Natural killer cell treated with Interleukin-12 subunit alpha and Interleukin-12 subunit beta and Interleukin-15 and Interleukin-18, amount 100 ng/mL, for 72 hours (primary cell): ENCODE measurements at regions not wholly inside any gene's neighbourhood (a gene's known extent, or its start where the extent isn't known, plus 50 kb on each side); places are given as distances from the start of the nearest gene placed in this dataset.
A peak's percentile ranks its signal among the peaks of the same experiment; 100 is the strongest.

Source experiments
- ATAC-seq, 2 donors: fragments of 150-1000 bp; cut with Tn5 transposase in 1 of 2; sonication (Bioruptor Pico), chemical (Tn5 transposase) in 1 of 2; 2 replicates each; pipeline ENCODE4 v1.10.0; 2021
- DNase-seq: peaks from one replicate; pipeline ENCODE4 v3.0.0; 2022; ENCODE audit warnings: low spot score
- H3K27ac Mint-ChIP-seq, 2 donors: 1 replicate in 1 of 2; 2 replicates in 1 of 2; pipeline ENCODE4 v1.8.0; 2022; ENCODE audit warnings: mixed read lengths in 2 of 2, mild to moderate bottlenecking in 1 of 2, moderate library complexity in 1 of 2
- H3K27me3 Mint-ChIP-seq, 2 donors: 1 replicate in 1 of 2; 2 replicates in 1 of 2; pipeline ENCODE4 v1.8.0; 2022; ENCODE audit warnings: mixed read lengths in 2 of 2
- H3K36me3 Mint-ChIP-seq: one replicate; pipeline ENCODE4 v1.8.0; 2022; ENCODE audit warnings: mixed read lengths
- H3K4me1 Mint-ChIP-seq, 2 donors: 1 replicate in 1 of 2; 2 replicates in 1 of 2; pipeline ENCODE4 v1.8.0; 2022; ENCODE audit warnings: low read depth in 2 of 2, mixed read lengths in 2 of 2, mild to moderate bottlenecking in 1 of 2
- H3K4me3 Mint-ChIP-seq: one replicate; pipeline ENCODE4 v1.8.0; 2022; ENCODE audit warnings: mixed read lengths
- H3K9me3 Mint-ChIP-seq: 2 replicates; pipeline ENCODE4 v1.8.0; 2022; ENCODE audit warnings: mixed read lengths

DNA sequence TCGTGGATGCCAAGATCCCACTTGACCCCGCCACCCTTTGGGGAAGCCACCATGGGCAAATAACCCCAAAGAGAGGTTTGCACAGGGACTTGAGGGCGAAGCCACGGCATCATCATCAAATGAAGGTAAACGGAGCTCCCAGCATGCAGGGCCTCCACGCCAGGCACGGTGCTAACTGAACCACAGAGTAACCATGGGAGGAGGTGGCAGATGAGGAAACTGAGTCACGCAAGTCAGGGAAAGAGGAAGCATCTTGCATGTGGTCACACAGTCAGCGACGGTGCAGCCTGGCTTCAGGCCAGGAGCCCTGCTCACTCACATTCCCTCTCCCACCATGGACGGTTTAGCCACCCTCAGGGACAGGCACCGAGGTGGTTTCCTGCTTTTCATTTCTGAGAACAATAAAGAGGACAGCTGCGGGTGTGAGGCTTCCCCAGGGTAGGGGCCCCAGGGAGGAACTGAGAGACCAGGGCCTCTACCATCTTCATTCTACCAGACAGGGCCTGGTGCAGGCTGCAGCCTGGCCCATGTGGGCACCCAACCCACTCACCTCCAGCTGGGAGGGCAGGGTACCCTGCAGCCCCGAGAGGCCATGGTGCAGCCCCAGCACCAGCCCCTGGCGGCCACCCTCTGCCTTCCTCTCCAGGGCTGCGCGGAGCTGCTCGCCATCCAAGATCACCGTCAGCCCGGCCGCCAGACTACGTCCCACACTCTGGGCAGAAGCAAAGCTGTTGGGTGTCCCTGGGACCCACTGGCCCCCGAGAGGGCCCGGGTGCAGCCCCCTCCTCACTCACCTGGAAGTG lies 78.3 kb downstream of the RMI2 start:
- no peak overlapping the region for H3K4me3 Mint-ChIP-seq
- DNase-seq: peak; percentile 64
- no peak overlapping the region for H3K27ac Mint-ChIP-seq
- peaks cover 0 to 4% of the 10 kb centered on the region in 2 donors for H3K4me1 Mint-ChIP-seq
- ATAC-seq: peak; percentile 37 to 60
- no peaks in the 10 kb centered on the region for H3K27me3 Mint-ChIP-seq
- no peaks in the 10 kb centered on the region for H3K36me3 Mint-ChIP-seq
- no peaks in the 10 kb centered on the region for H3K9me3 Mint-ChIP-seq

- ATAC-seq: no peak
- Mint-ChIP-seq H3K4me1 (peaks cover 0 to 4% of the 10 kb centered on the region in 2 donors), H3K4me3 (no peak overlapping the region), H3K27ac (no peak overlapping the region), H3K9me3 (no peaks in the 10 kb centered on the region), H3K27me3 (no peaks in the 10 kb centered on the region), H3K36me3 (no peaks in the 10 kb centered on the region)
- DNase-seq: peak; percentile 53
Observed at GRCh38 chr16:11424118-11424460, 78.8 kb downstream of the RMI2 start.

DNA sequence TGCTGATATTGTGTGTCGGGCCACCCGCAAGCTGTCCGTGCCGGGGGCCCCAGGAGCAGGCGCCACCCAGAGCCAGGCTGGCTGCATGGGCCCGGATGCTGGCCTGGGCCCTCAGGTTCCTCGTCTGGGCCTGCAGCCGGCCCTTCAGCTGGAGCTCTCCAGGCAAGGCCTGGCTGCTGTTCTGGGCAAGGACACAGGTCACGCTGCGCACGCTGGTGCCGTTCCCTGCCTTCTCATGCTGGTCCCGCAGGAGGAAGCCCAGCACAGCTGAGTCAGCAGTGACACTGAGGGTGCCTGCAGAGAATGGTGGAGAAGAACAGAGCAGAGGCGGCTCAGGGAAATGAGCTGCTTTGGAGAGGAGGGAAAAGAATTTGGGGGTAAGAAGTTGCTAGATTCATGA lies 79.9 kb downstream of the RMI2 start:
- Mint-ChIP-seq H3K4me3 (no peak overlapping the region), H3K27ac (no peak overlapping the region), H3K9me3 (no peaks in the 10 kb centered on the region), H3K36me3 (no peaks in the 10 kb centered on the region), H3K4me1 (peaks cover 0 to 4% of the 10 kb centered on the region in 2 donors), H3K27me3 (no peaks in the 10 kb centered on the region)
- peak; percentile 6 for DNase-seq
- ATAC-seq: no peak

DNA sequence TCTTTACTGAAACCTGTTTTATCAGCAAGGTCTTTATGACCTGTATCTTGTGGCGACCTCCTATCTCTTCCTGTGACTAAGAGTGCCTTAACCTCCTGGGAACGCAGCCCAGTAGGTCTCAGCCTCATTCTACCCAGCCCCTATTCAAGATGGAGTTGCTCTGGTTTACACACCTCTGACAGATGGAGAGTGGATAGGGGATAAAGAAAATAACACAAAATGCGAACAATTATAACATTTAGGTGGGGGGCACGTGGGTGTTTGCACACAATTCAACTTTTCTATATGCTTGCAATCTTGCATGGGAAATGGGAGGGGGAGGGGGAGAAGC lies 83.3 kb downstream of the RMI2 start:
- H3K27me3 Mint-ChIP-seq: no peaks in the 10 kb centered on the region
- no peaks in the 10 kb centered on the region for H3K4me1 Mint-ChIP-seq
- no peak overlapping the region for H3K4me3 Mint-ChIP-seq
- H3K36me3 Mint-ChIP-seq: no peaks in the 10 kb centered on the region
- no peaks in the 10 kb centered on the region for H3K9me3 Mint-ChIP-seq
- H3K27ac Mint-ChIP-seq: no peak overlapping the region
- no peak for ATAC-seq
- DNase-seq: peak; percentile 15

GRCh38 chr16:11429123-11429522 lies 83.9 kb downstream of the RMI2 start:
- ATAC-seq (no peak), DNase-seq (no peak)
- Mint-ChIP-seq H3K27ac (no peak overlapping the region), H3K36me3 (no peaks in the 10 kb centered on the region), H3K4me3 (no peak overlapping the region), H3K9me3 (no peaks in the 10 kb centered on the region), H3K4me1 (no peaks in the 10 kb centered on the region), H3K27me3 (no peaks in the 10 kb centered on the region)

DNA sequence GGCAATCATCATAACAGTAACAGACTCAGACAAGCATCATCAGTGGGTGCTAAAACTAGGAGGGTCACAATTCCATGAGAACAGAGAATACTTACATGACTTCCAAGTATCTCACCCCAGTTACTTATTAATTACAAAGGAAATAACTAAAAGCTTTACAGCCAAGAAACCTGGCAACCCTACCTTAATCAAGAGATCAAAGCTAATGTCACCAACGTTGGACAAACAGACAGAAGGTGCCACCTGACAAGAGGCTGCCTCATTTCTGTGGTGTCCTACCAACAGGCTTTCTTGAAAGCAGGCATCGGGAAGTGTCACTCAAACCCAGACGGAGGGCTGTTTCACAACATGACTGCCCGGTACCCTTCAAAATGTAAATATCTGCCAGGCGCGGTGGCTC lies 84.6 kb downstream of the RMI2 start:
- DNase-seq (no peak), ATAC-seq (no peak)
- H3K4me3 Mint-ChIP-seq: no peak overlapping the region
- H3K9me3 Mint-ChIP-seq: no peaks in the 10 kb centered on the region
- no peaks in the 10 kb centered on the region for H3K27me3 Mint-ChIP-seq
- no peaks in the 10 kb centered on the region for H3K36me3 Mint-ChIP-seq
- no peaks in the 10 kb centered on the region for H3K4me1 Mint-ChIP-seq
- H3K27ac Mint-ChIP-seq: no peak overlapping the region

DNA sequence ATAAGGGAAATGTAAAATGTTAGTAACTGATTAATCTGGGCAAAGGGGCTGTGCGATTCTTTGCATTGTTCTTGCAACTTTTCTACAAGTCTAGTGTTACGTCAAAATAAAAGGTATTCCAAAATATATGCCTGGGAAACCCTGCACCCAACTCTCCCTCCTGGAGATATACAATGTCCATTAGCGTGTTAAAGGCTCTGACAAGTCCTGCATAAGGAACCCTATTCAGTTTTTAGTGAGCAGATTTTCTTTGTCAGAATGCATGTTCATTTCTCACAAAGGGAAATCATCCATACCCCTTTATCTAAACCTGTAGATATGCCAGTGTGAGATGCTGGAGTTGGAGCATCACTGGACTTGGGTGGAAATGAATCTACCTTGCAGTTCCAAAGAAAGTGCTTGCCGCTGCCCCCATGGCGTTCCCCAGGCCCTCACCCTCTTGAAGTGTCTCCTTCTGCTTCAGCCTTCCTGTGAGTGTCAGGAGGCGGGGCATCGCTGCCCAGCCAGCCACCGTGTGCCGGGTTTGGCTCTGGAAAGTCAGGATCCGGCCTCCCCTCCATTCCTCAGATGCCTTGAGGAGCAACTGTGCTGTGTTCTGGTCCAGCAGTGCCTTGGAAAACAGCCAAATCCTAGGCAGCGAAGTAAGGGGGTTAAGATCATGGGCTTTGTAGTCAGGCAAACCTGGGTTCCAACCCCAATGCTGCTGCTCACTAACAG lies 85.5 kb downstream of the RMI2 start:
- H3K27ac Mint-ChIP-seq: no peak overlapping the region
- no peaks in the 10 kb centered on the region for H3K4me1 Mint-ChIP-seq
- H3K4me3 Mint-ChIP-seq: no peak overlapping the region
- DNase-seq (peak; percentile 56), ATAC-seq (no peak)
- H3K36me3 Mint-ChIP-seq: no peaks in the 10 kb centered on the region
- H3K27me3 Mint-ChIP-seq: no peaks in the 10 kb centered on the region
- H3K9me3 Mint-ChIP-seq: no peaks in the 10 kb centered on the region

- Mint-ChIP-seq H3K4me1 (no peaks in the 10 kb centered on the region), H3K9me3 (no peaks in the 10 kb centered on the region), H3K27me3 (no peaks in the 10 kb centered on the region), H3K4me3 (no peak overlapping the region), H3K27ac (no peak overlapping the region), H3K36me3 (no peaks in the 10 kb centered on the region)
- ATAC-seq (no peak), DNase-seq (no peak)
Observed at GRCh38 chr16:11431915-11432465, 86.7 kb downstream of the RMI2 start.

- no peak for DNase-seq
- H3K27me3 Mint-ChIP-seq: no peaks in the 10 kb centered on the region
- H3K4me3 Mint-ChIP-seq: no peak overlapping the region
- no peaks in the 10 kb centered on the region for H3K36me3 Mint-ChIP-seq
- no peak for ATAC-seq
- no peaks in the 10 kb centered on the region for H3K9me3 Mint-ChIP-seq
- no peak overlapping the region for H3K27ac Mint-ChIP-seq
- no peaks in the 10 kb centered on the region for H3K4me1 Mint-ChIP-seq
Observed at GRCh38 chr16:11432856-11433395, 87.7 kb downstream of the RMI2 start.

- Mint-ChIP-seq H3K4me3 (no peak overlapping the region), H3K4me1 (no peaks in the 10 kb centered on the region), H3K36me3 (no peaks in the 10 kb centered on the region), H3K27ac (no peak overlapping the region), H3K9me3 (peaks cover 5% of the 10 kb centered on the region), H3K27me3 (no peaks in the 10 kb centered on the region)
- ATAC-seq (peak in 1 of 2 donors; percentile 28), DNase-seq (no peak)
Observed at GRCh38 chr16:11435576-11435975, 90.3 kb downstream of the RMI2 start.

DNA sequence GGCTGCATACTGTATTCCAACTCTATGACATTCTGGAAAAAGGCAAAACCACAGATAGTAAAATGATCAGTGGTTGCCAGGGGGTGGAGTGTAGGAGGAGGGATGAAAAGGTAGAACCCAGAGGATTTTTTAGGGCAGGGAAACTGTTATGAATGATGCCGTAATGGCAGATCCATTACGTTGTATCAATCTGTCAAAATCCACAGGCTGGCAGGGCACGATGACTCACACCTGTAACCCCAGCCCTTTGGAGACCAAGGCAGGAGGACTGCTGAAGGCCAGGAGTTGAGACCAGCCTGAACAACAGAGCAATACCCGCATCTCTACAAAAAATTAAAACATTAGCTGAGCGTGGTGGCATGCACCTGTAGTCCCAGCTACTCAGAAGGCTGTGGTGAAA lies 91.8 kb downstream of the RMI2 start:
- H3K27me3 Mint-ChIP-seq: no peaks in the 10 kb centered on the region
- H3K4me3 Mint-ChIP-seq: no peak overlapping the region
- no peak for ATAC-seq
- H3K27ac Mint-ChIP-seq: no peak overlapping the region
- no peak for DNase-seq
- peaks cover 0 to 2% of the 10 kb centered on the region in 2 donors for H3K4me1 Mint-ChIP-seq
- H3K36me3 Mint-ChIP-seq: no peaks in the 10 kb centered on the region
- H3K9me3 Mint-ChIP-seq: peaks cover 5% of the 10 kb centered on the region

DNA sequence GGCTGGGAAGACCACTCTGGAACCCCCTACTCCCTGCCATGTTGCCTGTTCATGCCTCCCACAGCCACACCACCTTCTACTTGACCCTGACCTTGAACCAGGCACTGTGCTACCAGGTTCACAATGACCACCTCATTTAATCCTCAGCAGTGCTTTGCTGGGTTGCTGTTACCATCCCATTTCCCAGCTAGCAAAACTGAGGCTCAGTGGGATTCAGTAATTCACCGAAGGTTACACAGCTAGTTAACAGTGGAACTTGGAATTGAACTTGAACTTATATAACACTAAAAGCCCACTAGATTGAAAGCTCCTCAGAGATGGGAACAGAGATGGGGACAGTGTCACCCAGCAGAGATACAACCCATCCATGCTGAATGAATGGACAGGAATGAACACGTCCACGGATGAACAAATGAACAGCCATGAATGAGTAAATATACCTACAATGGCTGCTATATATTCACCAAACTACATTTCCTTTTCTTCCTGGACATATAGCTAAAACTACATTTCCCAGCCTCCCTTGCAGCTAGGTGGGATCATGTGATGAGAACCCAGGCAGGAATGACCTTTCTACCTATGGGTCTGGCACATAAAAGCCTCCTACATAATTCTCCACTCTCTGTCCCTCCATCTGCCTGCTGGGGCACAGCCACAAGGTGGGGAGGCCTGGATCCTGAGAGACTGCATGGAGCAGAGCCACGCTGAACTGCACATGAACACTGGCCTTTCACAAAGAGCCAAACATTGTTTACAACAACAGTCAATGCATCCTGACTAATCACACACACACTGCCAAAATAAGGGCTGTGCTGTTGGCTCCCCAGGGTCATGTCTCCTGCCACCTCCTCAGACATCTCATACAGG lies 94.8 kb downstream of the RMI2 start:
- H3K27me3 Mint-ChIP-seq: no peaks in the 10 kb centered on the region
- peaks cover 5% of the 10 kb centered on the region for H3K9me3 Mint-ChIP-seq
- DNase-seq: peak; percentile 20
- H3K27ac Mint-ChIP-seq: no peak overlapping the region
- H3K36me3 Mint-ChIP-seq: no peaks in the 10 kb centered on the region
- peaks cover 0 to 2% of the 10 kb centered on the region in 2 donors for H3K4me1 Mint-ChIP-seq
- no peak overlapping the region for H3K4me3 Mint-ChIP-seq
- no peak for ATAC-seq

DNA sequence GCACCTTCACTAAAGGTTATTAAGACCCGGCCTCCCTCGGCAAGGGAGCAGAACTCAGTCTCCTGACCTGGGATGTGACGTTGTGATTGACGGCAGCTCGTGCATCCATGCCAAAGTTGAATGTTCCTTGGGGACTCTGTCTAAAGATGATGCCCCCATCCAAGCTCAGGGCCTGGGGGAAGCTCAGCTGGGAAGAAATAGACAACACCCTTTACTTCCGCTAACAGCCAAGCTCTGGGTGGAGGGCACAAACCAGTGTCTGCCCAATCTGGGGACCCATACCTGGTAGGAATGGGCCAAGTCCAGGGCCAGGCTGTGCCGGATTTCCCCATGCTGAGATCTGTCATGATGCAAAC lies 95.4 kb downstream of the RMI2 start:
- no peak overlapping the region for H3K27ac Mint-ChIP-seq
- peaks cover 0 to 2% of the 10 kb centered on the region in 2 donors for H3K4me1 Mint-ChIP-seq
- H3K4me3 Mint-ChIP-seq: no peak overlapping the region
- H3K27me3 Mint-ChIP-seq: no peaks in the 10 kb centered on the region
- H3K9me3 Mint-ChIP-seq: peaks cover 5% of the 10 kb centered on the region
- no peaks in the 10 kb centered on the region for H3K36me3 Mint-ChIP-seq
- DNase-seq (peak; percentile 29), ATAC-seq (no peak)
